ENCODE measurements at regions not wholly inside any gene's neighbourhood (a gene's known extent, or its start where the extent isn't known, plus 50 kb on each side); places are given as distances from the start of the nearest gene placed in this dataset.

GRCh38 chr22:46084943-46085827, 65.1 kb upstream of the PPARA start:
- H3K4me3 ChIP-seq (ENCODE audit: low read length), result no peak overlapping the region
- DNase-seq (ENCODE audit: low read depth, low spot score), result no peak

DNA sequence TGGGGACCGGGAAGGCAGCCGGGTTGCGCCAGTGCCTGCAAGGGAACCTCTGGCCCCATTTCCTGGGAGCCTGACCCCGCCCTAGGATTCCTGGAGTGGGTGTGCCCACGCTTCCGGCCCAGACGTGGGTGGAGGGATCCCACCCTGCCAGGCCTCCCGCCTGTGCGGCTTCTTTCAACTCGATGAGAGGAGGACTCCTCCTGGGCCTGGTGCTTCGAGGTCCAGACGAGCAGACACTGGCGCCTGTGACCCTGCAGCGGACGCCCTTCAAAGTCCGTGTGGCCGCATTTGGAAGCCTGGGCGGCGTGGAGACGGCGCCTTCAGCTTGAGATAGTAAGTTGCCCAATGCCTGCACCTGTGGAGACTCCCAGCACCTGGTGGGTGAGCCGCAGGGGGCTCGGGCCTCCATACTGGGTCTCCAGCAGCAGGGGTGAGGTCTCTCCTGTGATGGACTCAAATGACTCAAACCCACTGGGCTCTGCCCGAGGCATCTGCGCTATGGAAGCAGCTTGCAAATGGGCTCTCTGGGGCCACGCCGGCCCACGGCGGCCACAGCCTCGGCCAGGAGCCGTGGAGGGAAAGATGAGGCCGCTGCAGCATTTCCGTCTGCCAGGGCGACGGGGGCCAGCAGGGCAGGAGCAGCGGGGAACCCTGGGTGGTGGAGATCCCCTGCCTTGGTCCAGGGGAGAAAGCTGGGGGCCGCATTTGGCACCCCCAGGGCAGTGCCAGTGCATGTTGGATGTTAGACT, 64.3 kb upstream of the PPARA start:
- no peak for DNase-seq (ENCODE audit: low read depth, low spot score)
- H3K4me3 ChIP-seq (ENCODE audit: low read length), result no peak overlapping the region

DNA sequence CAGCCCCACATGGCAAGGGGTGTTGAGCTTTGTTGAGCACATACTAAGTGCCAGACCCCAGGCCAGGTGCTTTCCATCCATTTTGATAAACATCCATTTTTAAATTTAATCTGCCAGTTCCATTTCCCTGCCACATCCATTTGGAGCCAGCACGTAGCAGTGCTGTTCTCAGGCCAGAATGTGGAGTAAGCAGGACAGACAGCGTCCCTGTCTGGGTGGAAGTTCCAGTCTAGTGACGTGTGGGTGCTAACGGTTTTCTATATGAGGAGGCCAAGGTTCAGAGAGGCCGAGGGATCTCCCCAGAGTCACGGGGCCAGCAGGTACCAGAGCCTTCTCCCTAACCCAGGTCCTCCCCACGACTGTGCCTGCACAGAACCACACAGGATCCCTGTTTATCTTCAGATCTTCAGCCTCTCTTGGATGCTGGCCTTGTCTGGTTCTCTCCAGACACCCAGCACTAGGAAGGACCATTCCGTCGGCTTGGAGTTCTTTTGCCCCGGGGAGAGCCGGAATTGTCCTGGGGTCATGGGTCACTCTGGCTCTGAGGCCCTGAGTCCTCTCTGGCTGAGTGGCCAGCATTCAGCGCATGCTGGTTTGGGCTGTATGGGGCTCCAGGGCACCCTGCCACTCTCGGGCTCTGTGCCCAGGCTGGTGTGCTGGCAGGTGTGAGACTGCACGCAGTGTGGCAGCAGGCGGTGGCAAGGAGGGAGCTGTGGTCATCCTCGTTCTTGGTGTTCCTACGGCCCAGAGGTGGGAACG, 63.6 kb upstream of the PPARA start:
- H3K4me3 ChIP-seq (ENCODE audit: low read length), result no peak overlapping the region
- no peak for DNase-seq (ENCODE audit: low read depth, low spot score)

DNA sequence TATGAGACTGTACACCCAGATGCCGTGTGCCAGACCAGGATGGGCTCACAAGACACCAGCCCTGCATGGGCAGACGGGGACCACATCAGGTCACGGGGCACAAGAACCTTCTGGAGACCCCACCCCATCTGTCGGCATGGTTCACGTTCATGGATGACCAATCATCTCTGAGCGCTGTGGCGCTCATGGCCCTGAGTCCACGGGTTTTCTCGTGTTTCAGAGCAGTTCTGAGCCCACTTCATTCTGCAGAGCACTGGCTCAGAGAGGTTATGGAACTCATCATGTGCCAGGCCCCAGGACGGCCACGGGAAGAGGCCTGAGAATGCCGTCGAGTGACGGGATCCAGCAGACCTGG, 63.0 kb upstream of the PPARA start:
- no peak for DNase-seq (ENCODE audit: low read depth, low spot score)
- no peak overlapping the region for H3K4me3 ChIP-seq (ENCODE audit: low read length)

DNA sequence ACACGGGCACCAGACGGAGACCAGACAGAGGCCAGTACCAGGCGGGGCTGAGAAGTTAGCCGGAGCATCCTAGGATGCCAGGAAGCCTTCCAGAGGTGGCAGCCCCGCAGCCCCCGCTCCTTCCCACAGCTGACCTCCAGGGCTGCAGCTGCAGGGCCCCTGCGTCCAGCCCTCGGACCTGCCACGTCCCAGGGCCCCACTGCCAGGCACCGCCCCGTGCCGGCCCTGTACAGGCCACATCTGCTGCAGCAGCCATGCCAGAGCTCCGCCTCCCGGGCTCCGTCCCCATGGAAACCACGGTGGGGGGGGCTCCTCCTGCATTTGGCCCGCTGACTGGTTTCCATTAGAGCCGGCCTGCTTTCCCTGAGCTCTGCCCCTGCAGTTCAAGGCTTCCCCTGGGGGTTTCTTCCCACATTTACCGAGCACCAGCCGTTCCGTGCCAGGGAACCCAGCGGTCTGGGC, 62.5 kb upstream of the PPARA start:
- no peak overlapping the region for H3K4me3 ChIP-seq (ENCODE audit: low read length)
- no peak for DNase-seq (ENCODE audit: low read depth, low spot score)

DNA sequence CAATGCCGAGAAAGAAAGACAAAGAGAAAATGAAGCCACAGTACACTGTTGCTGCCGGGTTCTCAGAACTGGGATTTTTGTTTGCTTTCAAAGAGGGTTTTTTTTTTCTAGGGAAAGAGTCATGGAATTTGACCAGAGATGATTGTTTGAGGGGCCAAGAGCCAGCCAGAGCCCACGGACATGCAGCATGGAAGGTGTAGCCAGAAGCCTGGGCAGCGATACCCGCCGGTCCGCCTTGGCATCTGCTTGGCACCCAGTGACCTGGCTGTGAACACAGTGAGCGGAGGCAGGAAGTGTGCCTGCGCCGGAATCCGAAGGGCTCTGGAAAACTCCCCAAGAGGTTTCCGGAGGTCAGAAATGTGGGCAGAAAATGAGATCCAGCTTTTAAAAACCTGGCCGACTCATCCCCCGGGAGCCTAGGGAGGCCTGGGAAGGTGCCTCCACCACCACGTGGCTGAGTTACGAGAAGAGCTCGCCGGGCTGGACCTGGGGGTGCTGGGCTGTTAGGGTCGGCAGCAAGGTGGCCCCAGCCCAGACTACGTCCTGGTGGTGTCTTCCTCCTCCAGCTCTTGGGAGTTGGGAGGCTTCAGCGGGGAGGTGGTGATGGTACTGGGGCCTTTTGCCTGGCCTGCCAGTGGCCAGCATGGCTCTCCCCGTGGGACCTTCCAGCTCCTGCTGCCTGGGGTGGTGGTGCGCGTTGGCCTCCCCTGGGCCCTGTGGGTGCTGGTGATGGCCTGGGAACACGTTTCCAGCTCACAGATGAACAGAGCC, 61.6 kb upstream of the PPARA start:
- DNase-seq (ENCODE audit: low read depth, low spot score), result no peak
- no peak overlapping the region for H3K4me3 ChIP-seq (ENCODE audit: low read length)

GRCh38 chr22:46089426-46090035, 60.8 kb upstream of the PPARA start:
- no peak for DNase-seq (ENCODE audit: low read depth, low spot score)
- no peak overlapping the region for H3K4me3 ChIP-seq (ENCODE audit: low read length)

- no peak overlapping the region for H3K4me3 ChIP-seq (ENCODE audit: low read length)
- no peak for DNase-seq (ENCODE audit: low read depth, low spot score)
These were observed 60.2 kb upstream of the PPARA start for GRCh38 chr22:46090036-46090591.

GRCh38 chr22:46090631-46091201, 59.6 kb upstream of the PPARA start:
- H3K4me3 ChIP-seq (ENCODE audit: low read length), result no peak overlapping the region

DNA sequence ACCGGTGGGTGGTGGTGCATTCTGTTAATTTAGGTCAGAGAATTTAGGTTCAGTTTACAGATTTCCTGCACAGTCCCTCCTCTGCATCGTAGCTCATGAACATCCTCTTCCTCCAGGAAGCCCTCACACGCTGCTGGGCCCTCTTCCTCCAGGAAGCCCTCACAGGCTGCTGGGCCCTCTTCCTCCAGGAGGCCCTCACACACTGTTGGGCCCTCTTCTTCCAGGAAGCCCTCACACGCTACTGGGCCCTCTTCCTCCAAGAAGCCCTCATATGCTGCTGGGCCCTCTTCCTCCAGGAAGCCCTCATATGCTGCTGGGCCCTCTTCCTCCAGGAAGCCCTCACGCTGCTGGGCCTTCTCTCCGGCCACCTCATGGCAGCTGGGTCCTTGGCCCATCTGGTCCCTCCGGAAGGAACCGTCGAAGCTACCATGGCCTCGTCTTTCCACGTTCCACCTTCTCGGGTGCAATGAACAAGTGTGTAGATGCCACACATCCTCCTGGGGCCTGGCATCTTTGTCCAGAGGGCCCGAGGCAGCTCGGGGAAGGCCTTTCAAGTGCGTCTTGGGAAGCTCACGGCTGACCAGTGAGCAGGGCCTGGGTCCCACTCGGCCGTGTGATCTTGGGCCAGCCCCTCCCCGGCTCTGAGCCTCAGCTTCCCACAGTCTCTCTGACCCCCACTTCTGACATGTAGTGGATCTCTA, 58.9 kb upstream of the PPARA start:
- no peak overlapping the region for H3K4me3 ChIP-seq (ENCODE audit: low read length)

More at GRCh38 chr22:46090631-46091201, 59.6 kb upstream of the PPARA start:
- DNase-seq (ENCODE audit: low read depth, low spot score), result no peak

GRCh38 chr22:46092011-46092410, 58.3 kb upstream of the PPARA start:
- no peak overlapping the region for H3K4me3 ChIP-seq (ENCODE audit: low read length)
- no peak for DNase-seq (ENCODE audit: low read depth, low spot score)

More for the DNA sequence above, 58.9 kb upstream of the PPARA start:
- no peak for DNase-seq (ENCODE audit: low read depth, low spot score)

- no peak for DNase-seq (ENCODE audit: low read depth, low spot score)
- no peak overlapping the region for H3K4me3 ChIP-seq (ENCODE audit: low read length)
These were observed 57.5 kb upstream of the PPARA start for GRCh38 chr22:46092670-46093410.

DNA sequence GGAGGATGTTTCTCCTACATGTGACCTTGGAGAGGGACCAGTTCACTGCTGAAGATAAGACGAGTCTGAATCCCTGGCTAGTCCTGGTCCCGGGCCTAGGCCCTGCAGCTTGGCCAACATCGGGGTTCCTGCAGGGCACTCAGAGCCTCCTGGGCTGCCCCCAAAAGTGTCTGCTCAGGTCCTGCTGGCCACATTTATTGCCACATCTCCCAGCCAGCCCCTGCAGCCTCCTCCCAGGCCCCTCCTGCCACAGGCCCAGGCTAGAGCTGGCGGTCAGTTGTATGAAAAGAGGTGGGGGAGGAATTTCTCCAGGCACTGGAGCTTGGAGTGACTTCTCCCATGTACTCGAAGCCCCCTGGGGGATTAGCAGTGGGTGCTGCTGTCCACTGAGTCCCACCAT, 56.5 kb upstream of the PPARA start:
- no peak for DNase-seq (ENCODE audit: low read depth, low spot score)
- no peak overlapping the region for H3K4me3 ChIP-seq (ENCODE audit: low read length)

DNA sequence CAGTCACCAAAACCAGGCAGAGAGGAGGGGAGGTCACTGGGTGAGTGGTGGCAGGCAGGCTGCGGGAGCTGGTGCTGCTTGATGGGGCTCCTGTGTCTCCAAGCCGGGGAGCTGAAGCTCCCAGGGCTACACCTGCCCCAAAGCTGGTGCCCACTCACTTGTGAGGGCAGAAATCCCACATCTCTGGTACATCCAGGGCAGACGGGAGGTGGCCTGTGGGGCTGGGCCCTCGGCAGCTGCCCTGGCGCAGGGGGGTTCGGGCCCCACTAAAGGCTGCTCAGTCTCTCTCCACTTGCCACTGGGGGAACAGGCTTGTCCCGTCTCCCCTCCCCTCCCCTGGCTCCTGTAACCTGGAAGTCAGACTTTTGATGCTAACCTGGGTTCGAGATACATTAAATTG, 55.6 kb upstream of the PPARA start:
- DNase-seq (ENCODE audit: low read depth, low spot score), result no peak
- H3K4me3 ChIP-seq (ENCODE audit: low read length), result no peak overlapping the region

DNA sequence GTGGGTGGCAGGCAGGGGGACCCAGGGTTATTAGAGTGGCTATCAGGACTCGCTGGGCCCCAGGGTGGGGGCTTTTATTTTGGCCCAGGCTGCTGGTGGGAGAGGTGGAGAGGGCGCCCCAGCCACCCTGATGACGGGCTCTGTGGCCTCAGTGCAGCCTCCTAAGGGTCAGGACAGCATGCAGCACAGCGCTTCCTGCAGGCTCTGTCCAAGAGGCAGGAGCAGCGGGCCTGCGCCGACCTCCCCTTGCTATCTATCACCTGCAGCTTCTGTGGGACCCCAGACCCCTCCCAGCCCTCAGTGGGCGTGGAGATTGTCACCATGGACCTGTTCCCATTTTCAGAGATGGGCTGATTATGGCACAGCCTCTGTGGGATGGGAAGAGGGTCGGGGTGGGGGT, 54.3 kb upstream of the PPARA start:
- DNase-seq (ENCODE audit: low read depth, low spot score), result no peak
- no peak overlapping the region for H3K4me3 ChIP-seq (ENCODE audit: low read length)

DNA sequence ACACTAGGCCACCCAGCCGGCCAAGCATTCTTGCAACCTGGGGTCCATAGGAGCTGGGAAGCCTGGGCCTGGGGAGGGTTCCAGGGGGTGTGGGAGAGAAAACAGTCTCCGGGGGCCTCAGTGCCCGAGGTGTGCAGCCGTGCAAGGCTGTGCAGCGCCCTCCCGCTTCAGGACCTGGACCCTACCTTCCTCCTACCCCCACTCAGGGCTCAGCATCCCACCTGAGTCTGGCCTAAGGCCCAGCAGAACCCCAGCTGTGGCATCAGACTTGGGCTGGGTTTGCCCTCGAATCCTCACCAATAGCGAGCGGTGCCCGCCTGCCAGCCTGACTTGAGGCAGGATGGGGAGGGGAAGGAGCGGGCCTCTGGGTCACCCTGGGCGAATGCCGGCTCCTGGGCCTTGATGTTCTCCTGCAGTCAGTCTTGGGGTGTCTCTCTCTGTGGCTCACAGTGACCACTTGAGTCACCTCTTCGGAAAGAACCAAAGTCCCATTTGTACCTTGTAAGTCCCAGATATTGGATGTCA, 53.6 kb upstream of the PPARA start:
- DNase-seq (ENCODE audit: low read depth, low spot score), result no peak
- no peak overlapping the region for H3K4me3 ChIP-seq (ENCODE audit: low read length)

Measured in Jurkat, Clone E6-1 (cell line).